ENCODE measurements at regions not wholly inside any gene's neighbourhood (a gene's known extent, or its start where the extent isn't known, plus 50 kb on each side); places are given as distances from the start of the nearest gene placed in this dataset.
"Not testable (repeated sequence)": the region's sequence is repeated elsewhere in the genome, so short reads cannot be mapped to it uniquely, and the experiment has no call there.

GRCh38 chr10:4276151-4276550 is 491.1 kb upstream of the KLF6 start (continued):
- no peak for TF ChIP-seq USF2 (CRISPR knock-in tag; IDR thresholded peaks at IDR 0.05)
- no peak for TF ChIP-seq HMGXB4 (CRISPR knock-in tag; IDR thresholded peaks at IDR 0.05)
- no peak for TF ChIP-seq MAX (CRISPR knock-in tag; IDR thresholded peaks at IDR 0.05)
- TF ChIP-seq ATF3 (CRISPR knock-in tag; conservative IDR thresholded peaks at IDR 0.05), result no peak
- TF ChIP-seq TEAD4 (CRISPR knock-in tag; IDR thresholded peaks at IDR 0.05), result no peak
- no peak for TF ChIP-seq AR (CRISPR knock-in tag; IDR thresholded peaks at IDR 0.05)

DNA sequence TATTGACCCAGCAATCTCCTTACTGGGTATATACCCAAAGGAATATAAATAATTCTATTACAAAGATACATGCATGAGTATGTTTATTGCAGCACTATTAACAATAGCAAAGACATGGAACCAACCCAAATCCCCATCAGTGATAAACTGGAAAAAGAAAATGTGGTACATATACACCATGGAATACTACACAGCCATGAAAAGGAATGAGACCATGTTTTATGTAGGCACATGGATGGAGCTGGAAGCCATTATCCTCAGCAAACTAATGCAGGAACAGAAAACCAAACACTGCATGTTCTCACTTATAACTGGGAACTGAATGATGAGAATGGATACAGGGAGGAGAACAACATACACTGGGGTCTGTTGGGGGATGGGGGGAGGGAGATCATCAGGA is 489.7 kb upstream of the KLF6 start:
- DNase-seq (ENCODE audit: low spot score); H3K27ac Mint-ChIP-seq; POLR2A ChIA-PET; H3K4me3 Mint-ChIP-seq; H3K27me3 Mint-ChIP-seq (ENCODE audit: low read depth); ATAC-seq; H3K4me1 Mint-ChIP-seq; CTCF ChIA-PET: not testable (repeated sequence)
- Mint-ChIP-seq H3K9me3 (peaks cover 33% of the 10 kb centered on the region), H3K36me3 (peaks cover 24% of the 10 kb centered on the region)

GRCh38 chr10:4271193-4271592 is 486.2 kb upstream of the KLF6 start:
- Mint-ChIP-seq H3K27me3 (ENCODE audit: low read depth) (no peaks in the 10 kb centered on the region), H3K4me1 (no peaks in the 10 kb centered on the region), H3K4me3 (no peak overlapping the region), H3K9me3 (peaks cover 49% of the 10 kb centered on the region), H3K36me3 (peaks cover 27% of the 10 kb centered on the region), H3K27ac (no peak overlapping the region)
- CTCF ChIA-PET, result no interaction called here
- ATAC-seq (no peak), DNase-seq (ENCODE audit: low spot score) (peak; percentile 15)
- POLR2A ChIA-PET, result no interaction called here
- TF ChIP-seq ZNF425 (CRISPR knock-in tag; conservative IDR thresholded peaks at IDR 0.05), result no peak

DNA sequence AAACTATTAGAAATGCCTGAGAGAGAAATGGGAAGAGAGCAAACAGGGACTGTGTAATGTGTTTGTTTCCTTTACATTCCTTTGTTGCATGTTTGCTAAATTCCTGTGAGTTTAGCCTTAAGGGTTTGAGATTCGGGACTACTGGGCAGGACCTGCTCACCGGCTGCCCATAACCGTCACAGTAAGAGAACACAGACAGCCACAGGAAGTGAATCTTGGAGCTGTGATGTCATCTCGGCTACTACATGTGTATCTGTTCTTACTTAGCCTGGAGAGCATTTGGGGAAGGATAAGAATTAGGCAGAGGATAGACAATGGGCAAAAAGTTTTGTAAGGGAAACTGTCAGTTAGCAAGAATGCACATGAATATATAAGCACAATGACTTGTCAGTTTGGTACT is 485.1 kb upstream of the KLF6 start:
- POLR2A ChIA-PET, result no interaction called here
- Mint-ChIP-seq H3K4me1 (no peaks in the 10 kb centered on the region), H3K9me3 (peaks cover 49% of the 10 kb centered on the region), H3K36me3 (peaks cover 27% of the 10 kb centered on the region), H3K27ac (no peak overlapping the region), H3K4me3 (no peak overlapping the region), H3K27me3 (ENCODE audit: low read depth) (no peaks in the 10 kb centered on the region)
- DNase-seq (ENCODE audit: low spot score) (no peak), ATAC-seq (no peak)
- CTCF ChIA-PET, result no interaction called here
- TF ChIP-seq E2F4 (CRISPR knock-in tag; IDR thresholded peaks at IDR 0.05; ENCODE audit: borderline replicate concordance, low read depth) (no peak), STAT6 (CRISPR knock-in tag; conservative IDR thresholded peaks at IDR 0.05; ENCODE audit: low read depth) (no peak), CREM (CRISPR knock-in tag; IDR thresholded peaks at IDR 0.05) (no peak)
- TF ChIP-seq, protein P1, sequence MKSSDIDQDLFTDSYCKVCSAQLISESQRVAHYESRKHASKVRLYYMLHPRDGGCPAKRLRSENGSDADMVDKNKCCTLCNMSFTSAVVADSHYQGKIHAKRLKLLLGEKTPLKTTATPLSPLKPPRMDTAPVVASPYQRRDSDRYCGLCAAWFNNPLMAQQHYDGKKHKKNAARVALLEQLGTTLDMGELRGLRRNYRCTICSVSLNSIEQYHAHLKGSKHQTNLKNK (CRISPR knock-in tag; IDR thresholded peaks at IDR 0.05), result no peak
- TF ChIP-seq, protein P2, sequence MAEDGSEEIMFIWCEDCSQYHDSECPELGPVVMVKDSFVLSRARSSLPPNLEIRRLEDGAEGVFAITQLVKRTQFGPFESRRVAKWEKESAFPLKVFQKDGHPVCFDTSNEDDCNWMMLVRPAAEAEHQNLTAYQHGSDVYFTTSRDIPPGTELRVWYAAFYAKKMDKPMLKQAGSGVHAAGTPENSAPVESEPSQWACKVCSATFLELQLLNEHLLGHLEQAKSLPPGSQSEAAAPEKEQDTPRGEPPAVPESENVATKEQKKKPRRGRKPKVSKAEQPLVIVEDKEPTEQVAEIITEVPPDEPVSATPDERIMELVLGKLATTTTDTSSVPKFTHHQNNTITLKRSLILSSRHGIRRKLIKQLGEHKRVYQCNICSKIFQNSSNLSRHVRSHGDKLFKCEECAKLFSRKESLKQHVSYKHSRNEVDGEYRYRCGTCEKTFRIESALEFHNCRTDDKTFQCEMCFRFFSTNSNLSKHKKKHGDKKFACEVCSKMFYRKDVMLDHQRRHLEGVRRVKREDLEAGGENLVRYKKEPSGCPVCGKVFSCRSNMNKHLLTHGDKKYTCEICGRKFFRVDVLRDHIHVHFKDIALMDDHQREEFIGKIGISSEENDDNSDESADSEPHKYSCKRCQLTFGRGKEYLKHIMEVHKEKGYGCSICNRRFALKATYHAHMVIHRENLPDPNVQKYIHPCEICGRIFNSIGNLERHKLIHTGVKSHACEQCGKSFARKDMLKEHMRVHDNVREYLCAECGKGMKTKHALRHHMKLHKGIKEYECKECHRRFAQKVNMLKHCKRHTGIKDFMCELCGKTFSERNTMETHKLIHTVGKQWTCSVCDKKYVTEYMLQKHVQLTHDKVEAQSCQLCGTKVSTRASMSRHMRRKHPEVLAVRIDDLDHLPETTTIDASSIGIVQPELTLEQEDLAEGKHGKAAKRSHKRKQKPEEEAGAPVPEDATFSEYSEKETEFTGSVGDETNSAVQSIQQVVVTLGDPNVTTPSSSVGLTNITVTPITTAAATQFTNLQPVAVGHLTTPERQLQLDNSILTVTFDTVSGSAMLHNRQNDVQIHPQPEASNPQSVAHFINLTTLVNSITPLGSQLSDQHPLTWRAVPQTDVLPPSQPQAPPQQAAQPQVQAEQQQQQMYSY (CRISPR knock-in tag; IDR thresholded peaks at IDR 0.05), result no peak
